A673 (cell line): ENCODE measurements at regions not wholly inside any gene's neighbourhood (a gene's known extent, or its start where the extent isn't known, plus 50 kb on each side); places are given as distances from the start of the nearest gene placed in this dataset.

Experiments used
- BruUV-seq: library from RNA; stranded (reverse); fragments of 400-500 nt; replicated peaks from 2 replicates; lab custom pipeline; 2021; lab: Mats Ljungman, UMichigan
- CTCF ChIA-PET: fragments of 300-600 bp; sonication (Branson Sonifier 250); formaldehyde crosslinking; loops from one replicate; lab custom pipeline; 2022; ENCODE audit warnings: antibody characterized with exemption; lab: Charles Lee
- POLR2A ChIA-PET: fragments of 300-600 bp; sonication (Branson Sonifier 250); formaldehyde crosslinking; loops from one replicate; lab custom pipeline; 2022; ENCODE audit warnings: antibody characterized with exemption; ENCODE audit not compliant: low non-redundant PET; lab: Charles Lee
- DNase-seq: peaks from one replicate; pipeline ENCODE4 v3.0.0-alpha.2; 2015; ENCODE audit warnings: low spot score
- H3K27ac ChIP-seq: fragments of 200-600 bp; sonication (generic); 2 replicates; pipeline ENCODE4 v1.5.1; 2016; ENCODE audit warnings: mixed run types, low read depth, mild to moderate bottlenecking, mixed read lengths, antibody characterized with exemption, low read length; ENCODE audit not compliant: poor library complexity, severe bottlenecking
- H3K27me3 ChIP-seq: fragments of 200-600 bp; sonication (generic); replicated peaks from 2 replicates; pipeline ENCODE4 v1.6.1; 2017; ENCODE audit warnings: mixed run types, low read depth, mild to moderate bottlenecking, mixed read lengths, antibody characterized with exemption, low read length; ENCODE audit not compliant: insufficient read depth, poor library complexity
- H3K36me3 ChIP-seq: fragments of 200-600 bp; sonication (generic); 2 replicates; pipeline ENCODE4 v1.6.1; 2016; ENCODE audit warnings: mixed run types, mild to moderate bottlenecking, mixed read lengths, antibody characterized with exemption, low read length; ENCODE audit not compliant: insufficient read depth, poor library complexity, severe bottlenecking
- H3K4me1 ChIP-seq: fragments of 200-600 bp; sonication (generic); 2 replicates; pipeline ENCODE4 v1.6.1; 2017; ENCODE audit warnings: mixed run types, mild to moderate bottlenecking, mixed read lengths, antibody characterized with exemption, low read length; ENCODE audit not compliant: insufficient read depth, poor library complexity, severe bottlenecking
- H3K4me3 ChIP-seq: fragments of 200-600 bp; sonication (generic); 2 replicates; pipeline ENCODE4 v1.5.1; 2016; ENCODE audit warnings: low read depth, mixed run types, mild to moderate bottlenecking, mixed read lengths, low read length; ENCODE audit not compliant: poor library complexity, severe bottlenecking
- H3K9me3 ChIP-seq: fragments of 200-600 bp; sonication (generic); 2 replicates; pipeline ENCODE4 v1.6.1; 2016; ENCODE audit warnings: mixed run types, low read depth, mild to moderate bottlenecking, mixed read lengths, antibody characterized with exemption, low read length; ENCODE audit not compliant: poor library complexity, severe bottlenecking
- EZH2 ChIP-seq: fragments of 200-600 bp; sonication (generic); IDR thresholded peaks from 2 replicates; pipeline ENCODE4 v1.6.1; 2017; ENCODE audit warnings: borderline replicate concordance, low read depth, mild to moderate bottlenecking, mixed read lengths, antibody characterized with exemption, low read length; ENCODE audit not compliant: poor library complexity, severe bottlenecking
- intact Hi-C: fragments of 100-400 bp; cut with micrococcal nuclease; formaldehyde crosslinking; loops from one replicate; pipeline ENCODE4 v1.10.0; 2022; ENCODE audit not compliant: unreplicated experiment
- TF ChIP-seq, protein P1 (sequence below): fragments of 300-800, 200-600 bp; sonication (generic); conservative IDR thresholded peaks from 2 replicates; pipeline ENCODE4 v1.5.1; 2017; ENCODE audit warnings: low read depth, mild to moderate bottlenecking, antibody characterized with exemption, low read length, moderate library complexity, mixed read lengths

DNA sequence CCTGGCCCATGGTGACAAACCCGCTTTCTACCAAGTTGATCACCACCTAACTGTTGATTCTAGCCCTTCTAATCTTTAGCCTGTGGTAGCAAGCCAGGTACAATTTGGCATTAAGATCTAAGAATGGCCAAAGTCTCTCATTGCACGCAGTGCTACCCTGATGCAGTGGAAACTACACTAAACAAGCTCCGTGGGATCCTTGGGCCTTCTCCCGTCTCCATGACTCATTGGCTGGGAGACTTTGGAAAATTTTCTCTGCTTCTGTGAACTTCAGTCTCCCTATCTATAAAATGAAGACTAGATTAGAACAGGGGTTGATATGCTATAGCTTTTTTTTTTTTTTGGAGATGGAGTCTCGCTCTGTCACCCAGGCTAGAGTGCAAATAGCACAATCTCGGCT is 223.0 kb downstream of the TSHZ3 start:
- Histone ChIP-seq H3K4me1 (no peaks in the 10 kb centered on the region), H3K4me3 (no peak overlapping the region), H3K36me3 (no peaks in the 10 kb centered on the region), H3K27ac (no peak overlapping the region), H3K9me3 (no peaks in the 10 kb centered on the region), H3K27me3 (no peaks in the 10 kb centered on the region)
- intact Hi-C loops = no loop called here
- CTCF ChIA-PET = no interaction called here
- POLR2A ChIA-PET = interaction anchor here (0.5 kb wide), 1 partner anchor 283 kb away, joined by 3 read pairs; no protein-coding TSS in a partner anchor
- no TSS peak for BruUV-seq
- DNase-seq = no peak
- TF ChIP-seq, protein P1, sequence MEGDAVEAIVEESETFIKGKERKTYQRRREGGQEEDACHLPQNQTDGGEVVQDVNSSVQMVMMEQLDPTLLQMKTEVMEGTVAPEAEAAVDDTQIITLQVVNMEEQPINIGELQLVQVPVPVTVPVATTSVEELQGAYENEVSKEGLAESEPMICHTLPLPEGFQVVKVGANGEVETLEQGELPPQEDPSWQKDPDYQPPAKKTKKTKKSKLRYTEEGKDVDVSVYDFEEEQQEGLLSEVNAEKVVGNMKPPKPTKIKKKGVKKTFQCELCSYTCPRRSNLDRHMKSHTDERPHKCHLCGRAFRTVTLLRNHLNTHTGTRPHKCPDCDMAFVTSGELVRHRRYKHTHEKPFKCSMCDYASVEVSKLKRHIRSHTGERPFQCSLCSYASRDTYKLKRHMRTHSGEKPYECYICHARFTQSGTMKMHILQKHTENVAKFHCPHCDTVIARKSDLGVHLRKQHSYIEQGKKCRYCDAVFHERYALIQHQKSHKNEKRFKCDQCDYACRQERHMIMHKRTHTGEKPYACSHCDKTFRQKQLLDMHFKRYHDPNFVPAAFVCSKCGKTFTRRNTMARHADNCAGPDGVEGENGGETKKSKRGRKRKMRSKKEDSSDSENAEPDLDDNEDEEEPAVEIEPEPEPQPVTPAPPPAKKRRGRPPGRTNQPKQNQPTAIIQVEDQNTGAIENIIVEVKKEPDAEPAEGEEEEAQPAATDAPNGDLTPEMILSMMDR = no peak
- no peak for TF ChIP-seq EZH2

DNA sequence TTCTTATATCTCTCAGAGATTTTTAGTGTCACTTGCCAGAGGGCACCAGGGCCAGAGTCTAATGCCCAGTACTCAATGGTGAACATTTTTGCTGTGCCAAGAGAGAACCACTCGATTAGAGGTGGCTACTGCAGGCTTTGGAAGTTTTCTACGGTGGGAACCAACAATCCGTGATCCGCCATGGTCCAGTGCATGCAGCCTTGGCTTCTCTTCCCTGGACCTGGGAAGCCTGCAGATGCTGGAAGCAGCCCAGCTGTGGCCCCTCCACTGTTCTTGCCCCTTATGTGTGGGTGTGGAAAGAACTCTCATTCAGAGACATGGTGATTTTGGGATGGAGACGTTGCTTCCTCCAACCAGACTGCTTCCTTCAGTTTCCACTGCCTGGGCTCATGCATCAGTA is 224.2 kb downstream of the TSHZ3 start:
- ChIA-PET CTCF (interaction anchor here (0.6 kb wide), 1 partner anchor 54 kb away, joined by 4 read pairs; no protein-coding TSS in a partner anchor), POLR2A (no interaction called here)
- no TSS peak for BruUV-seq
- no peak overlapping the region for H3K4me3 ChIP-seq
- H3K36me3 ChIP-seq = no peaks in the 10 kb centered on the region
- H3K27ac ChIP-seq = no peak overlapping the region
- no peaks in the 10 kb centered on the region for H3K27me3 ChIP-seq
- DNase-seq = no peak
- no peaks in the 10 kb centered on the region for H3K4me1 ChIP-seq
- intact Hi-C loops = no loop called here
- H3K9me3 ChIP-seq = no peaks in the 10 kb centered on the region
- TF ChIP-seq, protein P1 = no peak
- no peak for TF ChIP-seq EZH2

DNA sequence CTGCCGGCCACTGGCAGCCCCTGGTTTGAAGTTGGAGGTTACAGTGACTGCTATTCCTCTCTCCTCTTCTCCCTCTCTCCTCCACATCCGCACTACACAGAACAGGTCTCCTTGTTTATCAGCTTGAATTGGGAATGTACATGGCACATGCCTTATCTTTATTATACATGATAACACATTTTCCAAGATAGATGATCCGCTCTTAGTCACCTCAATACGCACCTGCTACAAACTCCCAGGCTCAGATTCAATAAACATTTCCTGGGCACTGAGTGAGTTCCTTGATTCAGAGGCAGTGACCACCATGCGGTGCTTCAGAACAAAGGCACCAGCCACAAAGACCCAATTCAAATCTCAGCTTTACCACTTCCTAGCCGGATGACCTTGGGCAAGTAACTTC is 227.7 kb downstream of the TSHZ3 start:
- Histone ChIP-seq H3K4me1 (peaks cover 4% of the 10 kb centered on the region), H3K9me3 (no peaks in the 10 kb centered on the region), H3K27ac (no peak overlapping the region), H3K36me3 (no peaks in the 10 kb centered on the region), H3K27me3 (no peaks in the 10 kb centered on the region), H3K4me3 (no peak overlapping the region)
- no TSS peak for BruUV-seq
- ChIA-PET POLR2A (no interaction called here), CTCF (no interaction called here)
- intact Hi-C loops = no loop called here
- no peak for DNase-seq
- TF ChIP-seq, protein P1 = no peak
- TF ChIP-seq EZH2 = no peak
